Caco-2 (cell line): ENCODE measurements at regions not wholly inside any gene's neighbourhood (a gene's known extent, or its start where the extent isn't known, plus 50 kb on each side); places are given as distances from the start of the nearest gene placed in this dataset.
A peak's percentile ranks its signal among the peaks of the same experiment; 100 is the strongest.

Experiments used
- BruUV-seq: library from RNA; stranded (reverse); fragments of 400-500 nt; replicated peaks from 2 replicates; lab custom pipeline; 2021; lab: Mats Ljungman, UMichigan
- CTCF ChIA-PET: fragments of 300-600 bp; sonication (Branson Sonifier 250); formaldehyde crosslinking; loops from one replicate; lab custom pipeline; 2022; ENCODE audit warnings: antibody characterized with exemption; lab: Charles Lee
- POLR2A ChIA-PET: fragments of 300-600 bp; sonication (Branson Sonifier 250); formaldehyde crosslinking; loops from one replicate; lab custom pipeline; 2022; ENCODE audit warnings: antibody characterized with exemption; lab: Charles Lee
- DNase-seq, 2 experiments: peaks; one replicate each; pipeline versions ENCODE4 v3.0.0 to v3.0.0-alpha.2; 2020 to 2022
- H3K27me3 ChIP-seq: replicated peaks from 2 replicates; pipeline ENCODE4 v1.6.0; 2011; ENCODE audit warnings: low read length; ENCODE audit not compliant: control insufficient read depth, insufficient read depth
- H3K36me3 ChIP-seq: 2 replicates; pipeline ENCODE4 v1.5.1; 2011; ENCODE audit warnings: low read length; ENCODE audit not compliant: control insufficient read depth, insufficient read depth
- H3K4me1 ChIP-seq: fragments of 250-450 bp; sonication (Bioruptor Pico); 2 replicates; pipeline ENCODE4 v1.5.1; 2020; ENCODE audit warnings: mild to moderate bottlenecking
- H3K4me3 ChIP-seq: 2 replicates; pipeline ENCODE4 v1.5.1; 2011; ENCODE audit warnings: low read depth, mild to moderate bottlenecking, control low read depth, low read length
- H3K9me3 ChIP-seq: fragments of 250-450 bp; sonication (Bioruptor Pico); 2 replicates; pipeline ENCODE4 v1.5.1; 2020; ENCODE audit warnings: mild to moderate bottlenecking, moderate library complexity
- H3K27ac Mint-ChIP-seq: one replicate; pipeline ENCODE4 v1.8.0; 2022; ENCODE audit warnings: mixed read lengths; ENCODE audit not compliant: unreplicated experiment
- H3K27me3 Mint-ChIP-seq: one replicate; pipeline ENCODE4 v1.8.0; 2022; ENCODE audit warnings: mixed read lengths; ENCODE audit not compliant: insufficient read depth, unreplicated experiment
- H3K36me3 Mint-ChIP-seq: one replicate; pipeline ENCODE4 v1.8.0; 2022; ENCODE audit warnings: mild to moderate bottlenecking, mixed read lengths; ENCODE audit not compliant: insufficient read depth, unreplicated experiment
- H3K4me1 Mint-ChIP-seq: one replicate; pipeline ENCODE4 v1.8.0; 2022; ENCODE audit warnings: low read depth, mixed read lengths; ENCODE audit not compliant: unreplicated experiment
- H3K4me3 Mint-ChIP-seq: one replicate; pipeline ENCODE4 v1.8.0; 2022; ENCODE audit warnings: mild to moderate bottlenecking, moderate library complexity, mixed read lengths; ENCODE audit not compliant: unreplicated experiment
- H3K9me3 Mint-ChIP-seq: one replicate; pipeline ENCODE4 v1.8.0; 2022; ENCODE audit warnings: mixed read lengths; ENCODE audit not compliant: unreplicated experiment
- CTCF ChIP-seq, 2 experiments: fragments of 200-600 bp in 1 of 2; IDR thresholded peaks; 1 replicate in 1 of 2; 2 replicates in 1 of 2; pipeline versions ENCODE4 v1.5.1 to v1.8.0; 2011 to 2022; ENCODE audit warnings: antibody characterized with exemption in 1 of 2, control low read depth in 1 of 2, inconsistent platforms in 1 of 2, low read depth in 1 of 2, low read length in 1 of 2, mild to moderate bottlenecking in 1 of 2, moderate library complexity in 1 of 2; ENCODE audit not compliant: insufficient read depth in 1 of 2, severe bottlenecking in 1 of 2, unreplicated experiment in 1 of 2
- intact Hi-C: fragments of 100-400 bp; cut with micrococcal nuclease; formaldehyde crosslinking; loops from one replicate; pipeline ENCODE4 v1.10.0; 2022; ENCODE audit not compliant: unreplicated experiment

- CTCF ChIA-PET, result no interaction called here
- Histone ChIP-seq H3K9me3 (no peaks in the 10 kb centered on the region), H3K36me3 (no peaks in the 10 kb centered on the region), H3K4me1 (no peaks in the 10 kb centered on the region), H3K4me3 (no peak overlapping the region), H3K27me3 (no peaks in the 10 kb centered on the region)
- no peaks in the 10 kb centered on the region for H3K36me3 Mint-ChIP-seq
- intact Hi-C loops, result no loop called here
- TF ChIP-seq CTCF (IDR thresholded peaks at IDR 0.05; ENCODE audit: insufficient read depth in 1 of 2, low read depth in 1 of 2, low read length in 1 of 2, severe bottlenecking in 1 of 2, unreplicated experiment in 1 of 2), result no peak
- no peak for DNase-seq
- BruUV-seq, result no TSS peak
- POLR2A ChIA-PET, result no interaction called here
- H3K9me3 Mint-ChIP-seq, result peaks cover under 1% of the 10 kb centered on the region
- H3K4me1 Mint-ChIP-seq, result no peaks in the 10 kb centered on the region
- no peak overlapping the region for H3K4me3 Mint-ChIP-seq
- no peak overlapping the region for H3K27ac Mint-ChIP-seq
- no peaks in the 10 kb centered on the region for H3K27me3 Mint-ChIP-seq
Measured at GRCh38 chrX:77143907-77144306, 303.3 kb upstream of the FGF16 start.

DNA sequence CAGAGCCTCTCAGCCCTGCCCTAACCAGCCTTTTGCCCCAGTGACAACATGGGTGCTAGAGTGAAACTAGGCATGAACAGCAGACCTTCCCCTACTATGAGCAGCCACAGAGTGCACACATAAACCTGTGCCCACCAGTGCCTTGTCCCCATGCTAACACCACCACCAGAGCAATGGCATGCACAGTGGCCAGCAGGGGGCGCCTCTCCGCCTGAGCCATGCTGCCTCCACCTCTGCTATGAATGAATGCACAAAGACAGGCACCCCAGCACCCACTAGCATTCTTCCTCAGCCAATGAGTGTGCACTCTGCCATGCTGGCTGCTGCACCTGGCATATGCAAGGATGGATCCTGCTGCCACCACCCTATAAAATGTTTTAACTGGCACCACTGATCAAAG, 286.9 kb upstream of the FGF16 start:
- Histone ChIP-seq H3K36me3 (no peaks in the 10 kb centered on the region), H3K4me1 (no peaks in the 10 kb centered on the region), H3K27me3 (no peaks in the 10 kb centered on the region), H3K4me3 (no peak overlapping the region), H3K9me3 (no peaks in the 10 kb centered on the region)
- peak in 1 of 2 experiments; percentile 0 for DNase-seq
- Mint-ChIP-seq H3K36me3 (no peaks in the 10 kb centered on the region), H3K4me1 (no peaks in the 10 kb centered on the region), H3K9me3 (peaks cover 4% of the 10 kb centered on the region), H3K4me3 (no peak overlapping the region), H3K27me3 (no peaks in the 10 kb centered on the region), H3K27ac (no peak overlapping the region)
- CTCF ChIA-PET, result no interaction called here
- POLR2A ChIA-PET, result no interaction called here
- intact Hi-C loops, result no loop called here
- peak in 1 of 2 experiments; percentile 2 for TF ChIP-seq CTCF (IDR thresholded peaks at IDR 0.05; ENCODE audit: insufficient read depth in 1 of 2, low read depth in 1 of 2, low read length in 1 of 2, severe bottlenecking in 1 of 2, unreplicated experiment in 1 of 2)
- BruUV-seq, result no TSS peak

- Mint-ChIP-seq H3K27me3 (no peaks in the 10 kb centered on the region), H3K36me3 (no peaks in the 10 kb centered on the region), H3K27ac (no peak overlapping the region), H3K4me1 (no peaks in the 10 kb centered on the region), H3K9me3 (peaks cover 8% of the 10 kb centered on the region), H3K4me3 (no peak overlapping the region)
- no peak for TF ChIP-seq CTCF (IDR thresholded peaks at IDR 0.05; ENCODE audit: insufficient read depth in 1 of 2, low read depth in 1 of 2, low read length in 1 of 2, severe bottlenecking in 1 of 2, unreplicated experiment in 1 of 2)
- H3K4me1 ChIP-seq, result no peaks in the 10 kb centered on the region
- H3K4me3 ChIP-seq, result no peak overlapping the region
- H3K9me3 ChIP-seq, result no peaks in the 10 kb centered on the region
- H3K27me3 ChIP-seq, result no peaks in the 10 kb centered on the region
- intact Hi-C loops, result no loop called here
- ChIA-PET CTCF (no interaction called here), POLR2A (no interaction called here)
- no TSS peak for BruUV-seq
- no peak for DNase-seq
- H3K36me3 ChIP-seq, result no peaks in the 10 kb centered on the region
Measured at GRCh38 chrX:77162777-77163176, 284.4 kb upstream of the FGF16 start.
